ENCODE measurements at regions not wholly inside any gene's neighbourhood (a gene's known extent, or its start where the extent isn't known, plus 50 kb on each side); places are given as distances from the start of the nearest gene placed in this dataset.
"Not testable (repeated sequence)": the region's sequence is repeated elsewhere in the genome, so short reads cannot be mapped to it uniquely, and the experiment has no call there.

DNA sequence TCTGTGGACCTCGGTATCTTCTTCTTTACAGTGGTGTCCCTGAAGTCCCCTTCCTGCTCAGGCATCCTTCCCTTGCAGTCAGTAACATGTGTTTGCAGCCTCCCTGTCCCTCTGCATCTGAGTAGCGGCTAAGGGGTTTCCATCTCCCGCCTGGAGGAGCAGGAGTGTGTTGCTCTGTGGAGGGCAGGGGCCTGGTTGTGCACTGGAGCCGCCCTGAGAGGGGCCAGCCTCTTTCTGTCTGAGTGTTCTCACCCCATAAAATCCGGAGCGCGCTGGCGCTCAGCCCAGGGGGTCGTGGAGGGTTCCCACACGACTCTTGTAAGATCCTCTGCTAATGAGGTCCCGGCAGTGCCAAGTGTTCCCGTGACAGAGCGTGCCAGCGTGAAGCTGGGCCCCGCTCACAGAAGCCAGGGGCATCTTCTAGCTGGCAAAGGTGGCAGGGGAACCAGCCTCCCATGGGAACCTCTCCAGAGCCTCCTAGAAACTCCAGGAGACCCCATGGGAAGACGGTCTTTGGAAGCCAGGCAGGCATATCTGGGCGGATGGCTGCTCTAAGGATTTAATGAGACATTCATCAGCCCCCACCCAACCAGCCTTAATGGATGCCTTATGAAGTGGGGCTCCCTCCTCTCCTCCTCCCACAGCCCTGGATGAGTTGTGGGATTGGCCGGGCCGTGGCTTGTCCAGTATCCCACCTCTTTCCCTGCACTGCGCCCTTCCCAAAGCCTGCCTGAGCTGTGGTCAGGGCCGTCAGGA, 91.4 kb upstream of the GSE1 start:
- no peak for DNase-seq

DNA sequence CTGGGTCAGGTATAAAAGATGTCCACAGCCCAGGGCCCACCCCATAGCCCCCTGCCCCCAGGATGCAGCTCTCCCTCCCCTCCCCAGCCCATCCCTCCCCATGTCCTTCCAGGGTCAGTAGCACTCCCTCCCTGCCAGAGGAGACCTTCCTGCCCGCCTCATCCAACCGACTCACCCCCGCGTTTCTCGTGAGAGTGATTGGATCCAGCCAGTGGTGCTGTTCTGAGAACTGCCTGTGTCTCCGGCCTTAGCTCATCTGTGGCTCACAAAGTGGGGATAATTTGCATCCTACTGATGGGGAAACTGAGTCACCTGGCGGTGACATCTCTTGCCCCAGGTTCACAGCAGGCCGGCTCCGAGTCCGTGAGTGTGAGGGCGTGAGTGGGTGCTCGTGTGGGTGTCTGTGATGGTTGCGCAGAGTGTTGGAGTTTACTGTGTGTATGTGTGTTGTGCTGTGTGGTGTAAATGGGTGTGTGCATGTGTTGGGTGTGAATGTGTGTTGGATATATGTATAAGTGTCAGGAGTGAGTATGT, 90.7 kb upstream of the GSE1 start:
- DNase-seq = no peak

DNA sequence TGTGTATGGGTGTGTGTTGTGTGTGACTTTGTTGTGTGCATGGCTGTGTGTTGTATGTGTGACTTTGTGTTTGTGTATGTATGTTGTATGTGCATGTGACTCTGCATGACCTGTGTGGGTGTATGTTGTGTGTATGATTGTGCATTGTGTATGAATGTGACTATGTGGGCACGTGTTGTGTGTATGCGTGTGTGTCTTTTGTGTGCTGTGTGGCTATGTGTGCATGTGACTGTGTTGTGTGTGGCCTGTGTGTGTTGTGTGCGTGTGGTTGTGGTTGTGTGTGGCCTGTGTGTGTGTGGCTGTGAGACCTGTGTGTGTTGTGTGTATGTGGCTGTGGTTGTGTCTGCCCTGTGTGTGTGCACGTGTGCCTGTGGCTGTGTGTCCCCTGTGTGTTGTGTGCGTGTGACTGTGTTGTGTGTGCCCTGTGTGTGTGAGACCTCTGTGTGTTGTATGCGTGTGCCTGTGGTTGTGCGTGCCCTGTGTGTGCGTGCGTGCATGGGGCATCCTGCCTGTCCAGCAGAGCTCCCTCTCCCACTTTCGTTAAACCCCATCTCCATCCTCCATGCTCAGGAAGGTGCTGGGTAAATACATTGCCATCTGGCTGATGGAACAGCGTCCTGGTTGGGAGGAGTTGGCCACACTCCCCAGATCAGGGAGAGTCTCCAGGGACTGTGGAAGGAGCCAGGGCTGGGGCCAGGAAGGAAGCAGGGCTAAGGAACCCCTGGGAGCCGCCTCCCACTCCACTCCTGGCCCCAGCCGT, 90.1 kb upstream of the GSE1 start:
- DNase-seq = no peak

DNA sequence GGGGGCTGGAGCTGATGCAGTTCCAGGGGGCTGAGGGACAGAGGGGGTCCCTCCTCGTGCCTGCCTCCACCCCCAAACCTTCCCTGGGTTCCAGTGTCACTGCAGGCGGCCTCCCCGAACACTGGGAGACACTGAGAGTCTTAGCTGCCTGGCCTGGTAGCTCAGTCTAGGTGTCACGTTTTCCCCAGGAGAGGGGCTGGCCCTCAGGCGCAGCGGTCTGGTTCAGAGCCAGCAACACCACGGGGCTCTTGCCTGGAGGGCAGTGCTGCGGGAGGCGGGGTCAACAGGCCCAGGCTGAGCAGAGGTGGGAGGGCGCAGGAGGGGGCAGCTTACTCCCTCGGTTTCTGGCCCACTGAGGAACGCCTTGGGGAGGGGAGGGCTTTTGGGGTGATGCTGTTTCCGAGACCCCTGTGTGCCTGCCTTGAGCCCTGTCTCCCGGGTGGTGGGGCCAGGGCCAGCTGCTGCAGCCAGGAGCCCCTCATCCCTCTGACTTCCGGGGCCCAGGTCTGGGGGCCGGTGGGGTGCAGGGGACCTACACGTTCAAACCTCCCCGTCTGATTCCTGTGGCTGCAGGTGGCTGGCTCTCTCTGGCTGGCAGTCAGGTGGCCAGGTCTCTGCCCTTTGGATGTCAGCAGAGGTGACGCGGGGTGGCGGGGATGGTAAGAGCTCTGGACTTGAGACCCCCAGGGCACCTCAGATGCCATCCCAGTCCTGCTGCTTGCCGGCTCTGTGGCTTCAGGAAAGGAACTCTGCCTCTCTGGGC, 89.3 kb upstream of the GSE1 start:
- DNase-seq = no peak

DNA sequence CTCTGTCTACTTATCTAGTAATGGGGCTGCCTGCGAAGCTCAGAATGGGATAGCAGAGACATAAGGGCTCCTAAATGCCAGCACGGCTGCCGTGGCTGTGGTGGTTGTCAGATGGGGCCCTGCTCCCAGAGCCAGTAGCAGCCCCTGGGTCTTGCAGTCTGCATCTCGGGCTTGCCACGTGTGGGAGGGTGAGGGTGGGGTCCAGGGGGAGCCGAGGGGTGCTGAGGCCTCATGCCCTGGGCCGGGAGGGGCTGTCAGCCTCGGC, 88.8 kb upstream of the GSE1 start:
- DNase-seq = no peak

DNA sequence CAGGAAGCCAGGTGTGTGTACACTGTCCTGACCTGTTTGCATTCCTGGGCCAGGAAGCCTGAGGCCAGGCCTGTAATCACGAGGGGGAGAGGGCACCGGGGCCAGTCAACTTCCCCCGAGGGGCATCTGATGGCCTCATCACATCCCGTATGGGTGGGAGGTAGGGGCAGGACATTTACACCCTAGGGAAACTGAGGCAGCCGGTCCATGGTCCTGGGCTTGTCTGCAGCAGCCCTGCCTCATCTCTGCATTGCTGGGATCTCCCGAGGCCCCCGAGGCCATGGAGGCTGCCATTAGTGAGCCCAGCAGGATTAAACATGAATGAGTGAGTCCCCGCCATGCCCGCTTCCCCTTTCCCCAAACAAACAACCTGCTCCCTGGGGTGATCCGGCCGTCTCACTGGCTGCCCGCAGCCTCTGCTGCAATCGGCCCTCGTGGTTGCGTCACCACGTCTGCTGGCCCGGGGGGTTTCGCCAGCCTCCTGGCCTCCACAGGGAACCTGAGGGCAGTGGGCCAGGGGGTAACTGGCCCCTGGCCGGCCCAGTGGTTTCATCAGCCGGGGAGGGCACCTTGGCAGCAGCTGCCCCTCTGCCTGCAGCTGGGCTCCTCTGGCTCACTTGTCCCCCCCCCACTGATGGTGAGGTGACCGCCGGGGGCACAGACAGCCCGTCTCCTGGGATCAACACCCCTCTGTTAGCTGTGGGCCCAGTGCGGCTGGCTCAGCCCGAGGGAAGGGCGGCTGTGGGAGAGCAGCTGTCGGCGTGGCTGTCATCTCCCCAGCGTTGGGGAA, 88.3 kb upstream of the GSE1 start:
- DNase-seq = no peak

DNA sequence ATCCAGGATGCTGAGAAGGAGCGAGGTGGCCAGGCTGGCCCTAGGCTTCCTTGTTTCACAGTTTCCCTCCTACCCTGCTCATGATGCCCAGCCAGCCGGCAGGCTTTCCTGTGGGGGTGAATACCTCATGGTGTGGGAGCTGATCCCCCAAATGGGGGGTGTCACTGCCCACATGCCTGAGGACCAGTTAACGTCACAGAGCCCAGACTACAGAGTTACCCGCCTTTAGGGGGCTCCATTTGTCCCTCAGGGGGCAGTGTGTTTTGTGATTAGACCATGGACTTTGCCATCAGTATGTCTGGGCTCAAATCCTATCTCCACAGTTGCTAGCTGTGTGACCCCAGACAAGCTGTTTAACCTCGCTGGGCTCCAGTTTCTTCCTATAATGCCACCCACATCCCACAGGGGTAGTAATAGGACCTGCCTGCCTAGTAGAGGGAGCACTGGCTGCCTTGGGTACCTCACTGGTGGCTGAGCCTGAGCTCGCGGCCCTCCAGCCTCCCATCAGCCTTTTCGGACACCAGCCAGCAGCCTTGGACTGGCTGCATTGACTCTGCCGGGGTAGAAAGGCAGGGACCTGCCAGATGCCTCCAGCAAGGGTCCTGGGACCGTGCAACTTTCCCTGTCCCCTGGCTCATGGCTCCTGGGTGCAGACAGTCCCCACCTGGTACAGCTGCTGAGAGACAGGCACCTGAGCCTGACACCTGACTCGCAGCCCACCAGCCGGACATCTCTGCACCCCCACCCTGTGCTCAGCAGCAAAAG, 87.5 kb upstream of the GSE1 start:
- DNase-seq = no peak

DNA sequence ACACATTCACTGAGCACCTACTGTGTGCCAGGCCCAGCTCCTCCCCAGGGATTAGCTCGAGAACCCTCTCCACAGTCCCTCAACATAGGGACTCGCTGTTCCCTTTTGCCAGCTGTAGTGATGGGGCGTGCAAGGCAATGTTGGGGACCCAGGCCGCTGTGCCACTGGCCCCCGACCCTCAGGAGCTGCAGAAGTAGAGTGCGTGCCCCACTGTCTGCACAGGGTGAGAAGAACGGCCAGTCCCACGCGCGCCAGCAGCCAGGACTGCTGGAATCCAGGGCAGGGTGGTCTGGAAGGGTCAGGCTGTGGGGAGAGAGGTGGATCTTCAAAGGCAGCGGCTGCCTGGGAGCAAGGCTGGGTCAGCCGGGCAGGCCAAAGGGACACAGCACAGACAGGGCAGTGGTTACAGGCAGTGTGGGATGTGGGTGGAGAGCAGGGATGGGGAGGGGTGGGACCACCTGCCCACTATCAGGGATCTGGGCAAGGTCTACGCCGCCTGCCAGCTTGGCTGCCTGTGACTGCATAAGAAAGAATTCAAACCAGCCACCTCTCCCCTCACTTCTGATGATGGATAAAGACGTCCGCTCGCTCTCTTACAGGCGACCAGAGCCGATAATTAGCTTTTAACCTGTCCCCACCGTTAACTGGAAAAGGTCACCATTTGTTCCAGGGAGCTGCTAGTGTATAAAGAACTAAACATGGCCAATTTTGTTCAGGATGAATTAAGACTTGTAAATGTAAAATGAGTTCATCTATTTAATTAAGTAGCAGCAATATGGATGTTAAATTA, 86.7 kb upstream of the GSE1 start:
- no peak for DNase-seq

DNA sequence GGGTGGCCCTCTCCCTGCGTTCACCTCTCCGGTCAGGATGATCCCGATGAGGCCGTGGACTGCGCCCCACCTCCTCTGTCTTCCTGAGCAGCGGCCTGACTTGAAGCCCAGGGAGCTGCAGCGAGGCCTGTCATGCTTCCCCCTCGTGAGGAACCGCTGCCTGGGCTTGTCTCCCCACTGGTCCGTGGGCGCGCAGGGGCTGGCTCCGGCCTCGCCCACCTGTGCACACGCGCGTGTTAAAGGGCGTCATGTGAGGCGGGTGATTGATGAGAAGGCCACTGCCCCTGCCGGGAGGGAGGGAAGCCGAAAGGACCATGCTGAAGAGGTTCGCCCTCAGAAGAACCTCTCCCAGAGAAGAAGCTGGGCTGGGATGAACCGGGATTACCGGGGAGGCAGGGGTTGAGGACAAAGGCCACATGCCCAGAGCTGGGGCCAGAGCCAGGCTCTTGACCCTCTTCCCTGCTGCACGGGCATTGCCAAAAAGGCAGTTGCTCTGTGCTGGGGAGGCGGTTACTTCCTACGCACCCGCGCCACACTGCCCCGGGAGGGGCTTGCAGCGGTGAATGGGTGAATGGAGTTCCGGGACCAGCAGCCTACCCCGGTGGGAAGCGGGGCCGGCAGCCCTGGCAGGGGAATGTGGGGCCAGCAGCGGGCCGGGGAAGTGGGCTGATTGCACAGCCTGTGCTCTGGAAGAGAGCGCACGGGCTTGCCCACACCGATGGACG, 85.9 kb upstream of the GSE1 start:
- DNase-seq = no peak

DNA sequence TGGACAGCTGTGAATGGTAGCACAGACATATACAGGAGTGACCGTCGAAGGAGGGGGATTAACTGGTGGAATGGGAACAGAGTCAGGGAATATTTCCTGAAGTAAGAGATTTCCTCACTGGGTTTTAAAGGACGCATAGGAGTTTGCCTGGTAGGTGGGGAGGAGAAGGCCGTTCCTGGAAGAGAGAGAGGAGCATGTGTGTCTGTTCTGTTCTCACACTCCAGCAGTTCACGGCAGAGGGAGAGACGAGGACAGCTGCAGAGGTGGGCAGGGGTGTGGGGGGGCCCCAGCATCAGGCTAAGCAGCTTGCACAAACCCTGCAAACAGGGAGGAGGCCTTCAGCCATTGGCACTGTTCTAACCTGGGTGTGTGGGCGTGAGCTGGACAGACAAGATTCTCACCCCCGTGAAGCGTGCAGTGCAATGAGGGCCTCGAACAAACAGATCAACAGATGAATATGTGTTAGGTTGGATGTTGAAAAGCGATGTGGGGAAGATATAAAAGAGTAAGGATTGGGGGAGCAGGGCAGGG, 85.3 kb upstream of the GSE1 start:
- no peak for DNase-seq

DNA sequence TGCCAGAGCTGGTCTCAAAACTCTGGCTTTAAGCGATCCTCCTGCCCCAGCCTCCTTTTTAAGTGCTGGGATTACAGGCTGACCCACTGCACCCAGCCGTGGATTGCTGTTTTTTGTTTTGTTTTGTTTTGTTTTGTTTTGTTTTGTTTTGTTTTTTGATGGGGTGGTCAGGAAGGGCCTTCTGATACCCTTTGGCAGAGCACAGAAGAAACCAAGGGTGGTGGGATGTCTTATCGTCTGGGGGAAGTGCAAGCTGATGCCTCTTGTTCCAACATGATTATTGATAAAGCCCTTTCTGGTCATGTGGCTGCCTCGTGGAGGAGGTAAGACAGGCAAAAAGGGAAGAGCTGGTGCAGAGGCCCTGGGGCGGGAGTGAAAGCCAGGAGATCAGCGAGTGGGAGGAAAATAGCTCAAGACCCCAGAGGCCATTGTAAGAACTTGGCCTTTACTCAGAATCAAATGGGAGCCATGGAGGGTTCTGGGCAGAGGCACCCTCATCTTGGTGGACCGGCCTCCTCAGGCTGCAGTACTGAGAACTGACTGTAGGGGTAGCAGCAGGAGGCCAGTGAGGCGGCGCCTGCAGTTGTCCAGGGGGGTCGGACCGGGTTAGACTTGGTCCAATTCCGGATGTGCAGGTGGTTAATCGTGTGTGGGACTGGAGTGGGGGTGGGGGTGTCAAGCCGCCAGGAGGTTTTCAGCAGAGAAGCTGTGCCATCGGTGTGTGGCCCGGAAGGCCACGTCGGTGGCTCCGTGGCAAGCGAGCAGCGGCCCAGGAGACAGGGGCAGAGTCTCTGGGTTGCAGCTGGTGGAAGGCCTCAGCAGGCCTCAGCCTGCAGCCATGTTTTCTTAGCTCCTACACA, 84.4 kb upstream of the GSE1 start:
- no peak for DNase-seq

DNA sequence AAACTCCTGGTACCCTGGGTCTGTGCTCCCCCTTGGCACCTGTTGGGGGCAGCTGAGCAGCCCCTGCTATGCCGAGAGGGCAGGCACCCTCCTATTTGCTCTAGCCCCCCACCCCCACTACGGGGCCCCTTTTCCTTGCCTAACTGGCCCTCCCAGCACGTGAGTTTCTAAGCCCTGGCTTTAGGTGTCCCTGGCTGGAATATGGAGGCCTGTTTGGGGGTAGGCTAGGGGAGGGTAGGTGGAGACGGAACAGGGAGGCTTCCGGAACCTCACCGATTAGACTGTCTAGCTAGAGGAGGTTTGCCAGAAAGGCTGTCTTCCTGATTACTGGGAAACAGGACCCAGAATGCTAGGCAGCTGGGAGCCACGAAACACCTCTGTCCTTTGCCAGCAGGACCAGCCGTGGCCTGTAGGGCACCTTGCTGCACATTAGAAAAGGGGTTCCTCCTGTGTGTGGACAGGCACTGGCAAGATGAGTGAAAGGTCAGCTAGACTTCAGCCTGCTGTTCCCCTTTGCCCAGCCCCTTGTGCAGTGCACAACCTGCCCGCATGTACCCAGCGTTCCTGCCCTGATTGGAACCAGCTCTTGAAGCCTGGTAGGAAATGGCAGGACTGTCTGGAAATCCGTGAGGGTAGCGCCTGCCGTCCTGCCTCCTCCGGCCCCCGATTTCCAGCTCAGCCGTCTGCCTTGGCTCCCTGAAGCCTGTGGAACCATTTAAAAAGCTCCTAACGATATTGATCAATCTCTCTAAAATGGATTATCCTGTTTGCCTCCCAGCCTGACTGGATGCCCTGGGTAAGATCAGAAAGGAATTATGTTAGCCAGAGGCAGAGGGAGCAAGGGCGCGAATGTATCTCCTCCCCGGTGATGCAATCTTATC, 83.4 kb upstream of the GSE1 start:
- no peak for DNase-seq

DNA sequence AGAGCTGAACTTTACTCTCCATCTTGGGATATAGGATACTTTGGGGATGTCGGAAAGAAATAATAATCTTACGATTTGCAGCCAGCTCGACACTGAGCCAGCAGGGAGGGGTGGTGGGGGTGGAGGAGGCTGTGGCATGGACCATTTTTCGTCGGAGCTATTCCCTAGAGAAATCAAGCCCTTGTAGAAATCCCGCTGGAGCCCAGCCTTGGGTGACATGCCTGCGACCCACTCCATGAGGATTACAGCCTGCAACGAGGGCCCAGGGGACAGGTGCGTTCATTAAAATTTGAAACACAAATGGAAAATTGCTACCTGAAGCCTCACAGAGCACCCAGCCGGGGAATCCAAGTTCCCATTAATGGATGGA, 82.8 kb upstream of the GSE1 start:
- no peak for DNase-seq

DNA sequence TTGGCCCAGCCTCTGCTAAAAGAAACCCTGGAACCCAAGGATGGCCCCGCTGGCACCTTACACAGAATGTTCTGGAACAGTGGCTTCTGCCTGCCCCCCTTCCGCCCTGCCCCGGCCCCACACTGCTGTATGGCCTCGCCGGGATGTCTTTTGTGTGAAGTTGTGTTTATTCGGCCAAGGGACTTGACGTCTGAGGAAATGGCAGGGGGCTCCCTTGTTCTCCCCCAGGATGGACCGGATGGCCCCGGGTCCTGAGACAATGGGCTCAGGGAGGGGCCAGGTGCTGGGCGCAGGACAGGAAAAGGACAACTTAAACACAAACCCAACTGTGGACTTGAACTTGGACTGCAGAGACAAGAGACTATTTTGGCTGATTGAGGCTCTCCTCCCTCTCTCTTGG, 81.6 kb upstream of the GSE1 start:
- DNase-seq = no peak

DNA sequence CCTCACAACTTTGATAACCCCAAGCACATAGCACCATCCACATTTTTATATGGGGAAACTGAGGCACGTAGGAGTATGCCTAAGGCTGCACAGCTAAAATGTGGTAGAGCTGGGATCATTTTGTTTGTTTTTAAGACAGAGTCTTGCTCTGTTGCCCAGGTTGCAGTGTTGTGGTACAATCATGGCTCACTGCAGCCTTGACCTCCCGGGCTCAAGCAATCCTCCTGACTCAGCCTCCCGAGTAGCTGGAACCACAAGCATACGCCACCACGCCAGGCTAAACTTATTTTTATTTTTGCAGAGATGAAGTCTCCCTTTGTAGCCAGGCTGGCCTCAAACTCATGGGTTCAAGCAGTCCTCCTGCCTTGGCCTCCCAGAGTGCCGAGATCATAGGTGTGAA, 81.0 kb upstream of the GSE1 start:
- DNase-seq = no peak

DNA sequence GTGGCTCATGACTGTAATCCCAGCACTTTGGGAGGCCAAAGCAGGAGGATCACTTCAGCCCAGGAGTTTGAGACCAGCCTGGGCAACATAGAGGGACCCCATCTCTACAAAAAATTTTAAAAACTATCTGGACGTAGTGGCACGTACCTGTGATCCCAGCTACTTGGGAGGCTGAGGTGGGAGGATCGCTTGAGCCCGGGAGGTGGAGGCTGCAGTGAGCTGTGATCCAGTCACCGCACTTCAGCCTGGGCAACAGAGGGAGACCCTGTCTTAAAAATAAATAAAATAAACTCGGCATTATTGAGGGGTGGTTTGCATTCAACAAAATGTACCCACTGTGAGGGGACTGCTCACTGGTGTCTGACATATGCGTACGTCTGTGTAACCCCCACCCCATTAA, 79.5 kb upstream of the GSE1 start:
- DNase-seq = not testable (repeated sequence)

DNA sequence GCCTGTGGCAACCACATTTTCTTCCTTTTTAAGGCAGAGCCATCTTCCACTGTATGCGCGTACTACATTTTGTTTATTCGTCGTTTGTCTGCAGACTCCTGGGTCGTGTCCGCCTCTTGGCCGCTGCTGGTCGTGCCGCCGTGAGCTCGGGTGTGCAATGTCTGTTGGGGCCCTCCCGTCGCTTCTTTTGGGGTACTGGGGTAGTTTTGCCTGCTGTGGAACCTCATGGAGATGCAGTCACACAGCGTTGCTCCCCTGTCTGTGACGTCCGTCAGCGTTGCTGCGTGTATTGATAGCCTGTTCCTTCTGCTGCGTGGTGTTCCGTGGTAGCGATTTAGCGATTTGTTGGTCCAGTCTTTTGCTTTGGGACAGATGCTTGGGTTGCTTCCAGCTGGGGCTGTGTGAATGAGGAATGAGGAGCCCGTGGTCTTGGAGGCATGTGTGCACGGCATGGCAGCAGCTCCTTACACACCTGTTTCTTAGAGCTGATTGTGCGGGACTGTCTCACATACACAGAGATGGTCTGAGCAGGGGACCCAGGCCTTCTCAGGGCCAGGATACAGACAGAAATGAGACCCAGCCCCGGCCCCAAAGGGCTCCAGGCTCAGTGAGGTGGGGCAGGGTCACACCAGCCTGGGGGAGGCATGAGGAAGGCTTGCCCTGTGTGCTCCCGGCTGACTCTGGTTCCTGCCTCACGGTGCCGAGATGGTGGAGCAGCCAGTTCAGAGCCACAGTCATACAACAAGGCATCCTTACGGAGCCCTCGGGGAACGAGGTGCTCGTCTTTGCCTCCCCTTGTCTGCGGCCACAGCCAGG, 78.4 kb upstream of the GSE1 start:
- DNase-seq = no peak
